ENCODE measurements at regions not wholly inside any gene's neighbourhood (a gene's known extent, or its start where the extent isn't known, plus 50 kb on each side); places are given as distances from the start of the nearest gene placed in this dataset.

GRCh38 chr13:105202354-105202753 is 1333.1 kb downstream of the EFNB2 start:
- ATAC-seq = peak; percentile 66
- peak; percentile 43 for DNase-seq
- BruUV-seq (replicated peaks) = no TSS peak
- no peaks in the 10 kb centered on the region for H3K27me3 ChIP-seq (ENCODE audit: low read length)
- H3K9ac ChIP-seq (ENCODE audit: low read length) = no peak overlapping the region
- POLR2A ChIA-PET (ENCODE audit: unreplicated experiment) = interaction anchor here (0.7 kb wide), 1 partner anchor 627 kb away, joined by 3 read pairs; no protein-coding TSS in a partner anchor
- no peaks in the 10 kb centered on the region for H3K9me3 ChIP-seq (ENCODE audit: low read length)
- H3K4me3 ChIP-seq (ENCODE audit: low read length) = no peak overlapping the region
- no peak overlapping the region for H3K4me2 ChIP-seq (ENCODE audit: low read length)
- H3K79me2 ChIP-seq (ENCODE audit: low read length) = no peaks in the 10 kb centered on the region
- H4K20me1 ChIP-seq (ENCODE audit: low read length) = no peaks in the 10 kb centered on the region
- H3K9me2 ChIP-seq (replicated peaks; ENCODE audit: low read length) = no peaks in the 10 kb centered on the region
- H3K36me3 ChIP-seq (ENCODE audit: low read depth, low read length) = no peaks in the 10 kb centered on the region
- peak; percentile 61 for TF ChIP-seq CTCF (conservative IDR thresholded peaks at IDR 0.05; ENCODE audit: low read depth, low read length)
- no peak for TF ChIP-seq EZH2 (IDR thresholded peaks at IDR 0.05; ENCODE audit: low read length, unreplicated experiment)
- intact Hi-C loops (cut with micrococcal nuclease) = loop anchor here (10.0 kb wide), 2 partner anchors 888 to 1318 kb away; no protein-coding TSS in a partner anchor
- H3K27ac ChIP-seq (ENCODE audit: low read length) = no peak overlapping the region
- no peaks in the 10 kb centered on the region for H3F3A ChIP-seq (ENCODE audit: low read length, unreplicated experiment)
- H2AFZ ChIP-seq (ENCODE audit: low read length) = no peak overlapping the region
- no peaks in the 10 kb centered on the region for H3K4me1 ChIP-seq (ENCODE audit: insufficient read depth, low read length)
- CTCF ChIA-PET = interaction anchor here (0.6 to 1.0 kb wide), 3 partner anchors 57 to 429 kb away, joined by 4 to 5 read pairs (median 4); no protein-coding TSS in a partner anchor

DNA sequence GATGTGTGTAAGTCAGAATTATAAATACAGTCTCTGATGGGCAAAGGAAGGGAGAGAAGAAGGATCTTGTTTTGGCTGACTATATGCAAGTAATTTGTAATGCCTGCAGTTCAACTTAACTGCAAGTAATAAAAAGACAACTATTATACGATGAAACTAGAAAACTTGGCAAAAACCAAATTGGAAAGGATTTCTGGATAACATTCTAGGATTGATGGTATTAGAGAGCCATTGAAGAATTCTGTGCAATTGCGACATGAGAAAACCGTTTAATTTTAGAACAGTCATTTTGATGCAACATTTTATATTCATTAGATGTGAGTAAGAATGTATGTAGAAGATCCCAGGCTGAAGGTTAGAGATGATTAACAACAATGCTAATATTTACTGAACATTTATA is 1334.1 kb downstream of the EFNB2 start:
- Histone ChIP-seq H3K4me2 (ENCODE audit: low read length) (no peak overlapping the region), H2AFZ (ENCODE audit: low read length) (no peak overlapping the region), H3F3A (ENCODE audit: low read length, unreplicated experiment) (no peaks in the 10 kb centered on the region), H3K79me2 (ENCODE audit: low read length) (no peaks in the 10 kb centered on the region), H4K20me1 (ENCODE audit: low read length) (no peaks in the 10 kb centered on the region), H3K9me3 (ENCODE audit: low read length) (no peaks in the 10 kb centered on the region), H3K27ac (ENCODE audit: low read length) (no peak overlapping the region), H3K9ac (ENCODE audit: low read length) (no peak overlapping the region), H3K4me3 (ENCODE audit: low read length) (no peak overlapping the region), H3K9me2 (replicated peaks; ENCODE audit: low read length) (no peaks in the 10 kb centered on the region), H3K27me3 (ENCODE audit: low read length) (no peaks in the 10 kb centered on the region), H3K4me1 (ENCODE audit: insufficient read depth, low read length) (no peaks in the 10 kb centered on the region), H3K36me3 (ENCODE audit: low read depth, low read length) (no peaks in the 10 kb centered on the region)
- ChIA-PET CTCF (no interaction called here), POLR2A (ENCODE audit: unreplicated experiment) (no interaction called here)
- no TSS peak for BruUV-seq (replicated peaks)
- DNase-seq = no peak
- peak; percentile 61 for ATAC-seq
- no peak for TF ChIP-seq EZH2 (IDR thresholded peaks at IDR 0.05; ENCODE audit: low read length, unreplicated experiment)
- TF ChIP-seq EZH2phosphoT487 (IDR thresholded peaks at IDR 0.05; ENCODE audit: borderline replicate concordance, low read length) = no peak
- TF ChIP-seq CTCF (conservative IDR thresholded peaks at IDR 0.05; ENCODE audit: low read depth, low read length) = no peak
- intact Hi-C loops (cut with micrococcal nuclease) = loop anchor here (10.0 kb wide), 2 partner anchors 887 to 1317 kb away; no protein-coding TSS in a partner anchor

DNA sequence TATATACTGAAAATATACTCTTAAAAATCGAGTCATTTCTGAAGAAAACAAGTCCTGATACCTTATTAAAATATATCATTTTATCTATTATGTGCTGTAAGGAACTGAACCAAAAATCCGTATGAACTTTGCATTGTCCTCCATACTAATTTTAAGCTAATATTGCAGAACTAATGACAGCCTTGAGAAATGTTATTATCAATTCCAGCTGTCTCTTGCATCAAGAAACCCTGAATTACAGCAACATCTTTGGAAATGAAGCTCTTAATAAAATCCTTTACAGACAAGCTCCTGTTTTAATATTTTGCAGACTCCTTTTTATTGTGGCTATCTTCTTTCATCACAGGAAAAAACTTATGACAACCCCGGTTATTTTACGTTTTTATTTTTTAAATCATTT is 1335.3 kb downstream of the EFNB2 start:
- Histone ChIP-seq H4K20me1 (ENCODE audit: low read length) (no peaks in the 10 kb centered on the region), H3K27me3 (ENCODE audit: low read length) (no peaks in the 10 kb centered on the region), H3K9ac (ENCODE audit: low read length) (no peak overlapping the region), H3K27ac (ENCODE audit: low read length) (no peak overlapping the region), H3K9me3 (ENCODE audit: low read length) (no peaks in the 10 kb centered on the region), H3K79me2 (ENCODE audit: low read length) (no peaks in the 10 kb centered on the region), H3K9me2 (replicated peaks; ENCODE audit: low read length) (no peaks in the 10 kb centered on the region), H3K36me3 (ENCODE audit: low read depth, low read length) (no peaks in the 10 kb centered on the region), H3K4me2 (ENCODE audit: low read length) (no peak overlapping the region), H3K4me1 (ENCODE audit: insufficient read depth, low read length) (no peaks in the 10 kb centered on the region), H3F3A (ENCODE audit: low read length, unreplicated experiment) (no peaks in the 10 kb centered on the region), H2AFZ (ENCODE audit: low read length) (no peak overlapping the region), H3K4me3 (ENCODE audit: low read length) (no peak overlapping the region)
- ChIA-PET POLR2A (ENCODE audit: unreplicated experiment) (no interaction called here), CTCF (interaction anchor here (0.6 kb wide), 1 partner anchor 1243 kb away, joined by 3 read pairs; no protein-coding TSS in a partner anchor)
- DNase-seq (no peak), ATAC-seq (no peak)
- intact Hi-C loops (cut with micrococcal nuclease) = loop anchor here (10.0 kb wide), 2 partner anchors 885 to 1315 kb away; no protein-coding TSS in a partner anchor
- TF ChIP-seq EZH2 (IDR thresholded peaks at IDR 0.05; ENCODE audit: low read length, unreplicated experiment) (no peak), CTCF (conservative IDR thresholded peaks at IDR 0.05; ENCODE audit: low read depth, low read length) (no peak)
- no TSS peak for BruUV-seq (replicated peaks)
